Nephron progenitor cell (in vitro differentiated cells): ENCODE measurements at regions not wholly inside any gene's neighbourhood (a gene's known extent, or its start where the extent isn't known, plus 50 kb on each side); places are given as distances from the start of the nearest gene placed in this dataset.

Experiments used
- DNase-seq: peaks from one replicate; pipeline ENCODE4 v3.0.0; 2021
- H3K27ac Mint-ChIP-seq: 2 replicates; pipeline ENCODE4 v1.8.0; 2021; ENCODE audit warnings: mild to moderate bottlenecking, moderate library complexity, mixed read lengths
- H3K27me3 Mint-ChIP-seq: 2 replicates; pipeline ENCODE4 v1.8.0; 2021; ENCODE audit warnings: mild to moderate bottlenecking, low read depth, mixed read lengths; ENCODE audit not compliant: poor library complexity
- H3K36me3 Mint-ChIP-seq: 2 replicates; pipeline ENCODE4 v1.8.0; 2021; ENCODE audit warnings: low read depth, mixed read lengths
- H3K4me1 Mint-ChIP-seq: 2 replicates; pipeline ENCODE4 v1.8.0; 2021; ENCODE audit warnings: mixed read lengths
- H3K4me3 Mint-ChIP-seq: 2 replicates; pipeline ENCODE4 v1.8.0; 2021; ENCODE audit warnings: mild to moderate bottlenecking, moderate library complexity, mixed read lengths
- H3K9me3 Mint-ChIP-seq: 2 replicates; pipeline ENCODE4 v1.8.0; 2021; ENCODE audit warnings: mild to moderate bottlenecking, moderate library complexity, mixed read lengths
- TF ChIP-seq, protein P1 (sequence below): fragments of 200-600 bp; sonication (generic); IDR thresholded peaks from 2 replicates; pipeline ENCODE4 v1.5.0; 2021; ENCODE audit warnings: antibody characterized with exemption

DNA sequence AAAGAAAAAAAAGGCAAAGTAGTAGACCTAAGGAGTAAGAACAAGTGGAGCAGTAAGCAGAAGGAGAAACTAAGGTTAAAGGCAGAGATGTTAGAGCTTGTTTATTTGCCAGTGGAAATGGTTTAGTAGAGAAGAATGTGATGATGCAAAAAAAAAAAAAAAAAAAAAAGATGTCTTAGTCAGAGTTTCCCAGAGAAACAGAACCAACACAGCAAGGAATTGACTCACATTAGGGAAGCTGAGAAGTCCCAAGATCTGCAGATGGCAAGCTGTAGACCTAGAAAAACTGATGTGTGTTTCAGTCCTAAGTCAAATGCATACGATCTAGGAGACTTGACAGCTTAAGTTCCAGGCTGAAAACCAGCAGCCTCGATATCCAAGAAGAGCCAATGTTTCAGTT lies 1548.8 kb upstream of the LRRTM1 start:
- H3K4me3 Mint-ChIP-seq = no peak overlapping the region
- no peaks in the 10 kb centered on the region for H3K36me3 Mint-ChIP-seq
- no peak for DNase-seq
- H3K27ac Mint-ChIP-seq = no peak overlapping the region
- no peaks in the 10 kb centered on the region for H3K4me1 Mint-ChIP-seq
- TF ChIP-seq, protein P1, sequence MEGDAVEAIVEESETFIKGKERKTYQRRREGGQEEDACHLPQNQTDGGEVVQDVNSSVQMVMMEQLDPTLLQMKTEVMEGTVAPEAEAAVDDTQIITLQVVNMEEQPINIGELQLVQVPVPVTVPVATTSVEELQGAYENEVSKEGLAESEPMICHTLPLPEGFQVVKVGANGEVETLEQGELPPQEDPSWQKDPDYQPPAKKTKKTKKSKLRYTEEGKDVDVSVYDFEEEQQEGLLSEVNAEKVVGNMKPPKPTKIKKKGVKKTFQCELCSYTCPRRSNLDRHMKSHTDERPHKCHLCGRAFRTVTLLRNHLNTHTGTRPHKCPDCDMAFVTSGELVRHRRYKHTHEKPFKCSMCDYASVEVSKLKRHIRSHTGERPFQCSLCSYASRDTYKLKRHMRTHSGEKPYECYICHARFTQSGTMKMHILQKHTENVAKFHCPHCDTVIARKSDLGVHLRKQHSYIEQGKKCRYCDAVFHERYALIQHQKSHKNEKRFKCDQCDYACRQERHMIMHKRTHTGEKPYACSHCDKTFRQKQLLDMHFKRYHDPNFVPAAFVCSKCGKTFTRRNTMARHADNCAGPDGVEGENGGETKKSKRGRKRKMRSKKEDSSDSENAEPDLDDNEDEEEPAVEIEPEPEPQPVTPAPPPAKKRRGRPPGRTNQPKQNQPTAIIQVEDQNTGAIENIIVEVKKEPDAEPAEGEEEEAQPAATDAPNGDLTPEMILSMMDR = no peak
- no peaks in the 10 kb centered on the region for H3K9me3 Mint-ChIP-seq
- H3K27me3 Mint-ChIP-seq = no peaks in the 10 kb centered on the region

DNA sequence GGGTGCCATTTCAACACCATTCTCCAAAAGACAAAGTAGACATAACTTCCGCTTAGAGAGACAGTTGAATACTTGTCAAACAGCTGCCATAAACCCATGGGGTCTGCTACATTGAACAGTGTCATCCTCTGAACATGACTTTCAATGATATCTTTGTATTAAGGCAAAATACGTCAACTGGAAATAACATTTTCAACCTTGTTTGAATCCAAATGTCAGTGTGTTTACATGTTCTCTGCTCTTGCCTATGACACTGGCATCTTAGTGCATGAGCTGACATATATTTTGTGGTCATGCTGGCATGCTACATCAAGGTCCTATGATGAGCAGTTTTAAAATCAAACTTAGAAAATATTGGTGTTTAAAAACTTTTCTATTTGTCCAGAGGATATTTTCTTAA lies 1548.1 kb upstream of the LRRTM1 start:
- Mint-ChIP-seq H3K4me1 (no peaks in the 10 kb centered on the region), H3K4me3 (no peak overlapping the region), H3K27ac (no peak overlapping the region), H3K9me3 (no peaks in the 10 kb centered on the region), H3K36me3 (no peaks in the 10 kb centered on the region), H3K27me3 (no peaks in the 10 kb centered on the region)
- DNase-seq = no peak
- TF ChIP-seq, protein P1 = no peak

DNA sequence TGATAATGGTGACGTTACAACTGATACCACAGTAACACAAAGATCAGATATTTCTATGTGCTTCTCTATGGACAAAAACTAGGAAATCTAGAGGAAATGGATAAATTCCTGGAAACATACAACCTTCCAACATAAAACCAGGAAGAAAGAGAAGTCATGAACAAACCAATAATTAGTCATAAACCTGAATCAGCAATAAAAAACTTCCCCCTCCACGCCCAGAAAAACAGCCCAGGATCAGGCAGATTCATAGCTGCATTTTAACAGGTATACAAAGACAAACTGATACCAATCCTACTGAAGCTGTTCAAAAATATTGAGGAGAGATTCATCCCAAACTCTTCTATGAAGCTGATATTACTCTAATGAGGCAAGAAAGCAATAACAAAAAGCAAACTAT lies 1535.2 kb upstream of the LRRTM1 start:
- Mint-ChIP-seq H3K4me3 (no peak overlapping the region), H3K27ac (no peak overlapping the region), H3K36me3 (no peaks in the 10 kb centered on the region), H3K4me1 (no peaks in the 10 kb centered on the region), H3K9me3 (peaks cover 7% of the 10 kb centered on the region), H3K27me3 (no peaks in the 10 kb centered on the region)
- no peak for DNase-seq
- TF ChIP-seq, protein P1 = no peak

DNA sequence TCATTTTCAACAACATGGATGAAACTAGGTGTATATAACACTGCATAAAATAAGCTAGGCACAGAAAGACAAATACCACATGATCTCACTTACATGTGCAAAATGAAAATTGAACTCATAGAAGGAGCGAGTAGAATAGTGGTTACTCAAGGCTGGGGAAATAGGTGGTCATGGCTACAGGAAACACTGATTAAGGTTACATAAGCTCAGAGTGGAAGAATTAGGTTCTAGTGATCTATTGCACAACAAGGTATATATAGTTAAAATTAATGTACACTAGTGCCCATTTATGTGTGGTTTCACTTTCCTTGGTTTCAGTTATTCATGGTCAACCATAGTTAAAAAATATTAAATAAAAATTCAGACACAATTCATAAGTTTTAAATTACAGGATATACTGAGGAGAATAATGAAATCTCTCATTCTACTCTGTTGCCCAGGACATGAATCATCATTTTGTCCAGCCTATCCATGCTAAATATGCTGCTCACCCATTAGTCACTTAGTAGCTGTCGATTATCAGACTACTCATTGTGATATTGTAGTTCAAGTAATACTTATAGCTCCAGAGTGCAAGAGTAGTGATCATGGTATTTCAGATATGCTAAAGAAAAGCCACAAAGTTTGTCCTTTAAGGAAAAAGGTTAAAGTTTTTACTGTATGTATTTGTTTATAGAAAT lies 1530.9 kb upstream of the LRRTM1 start:
- no peak for DNase-seq
- H3K9me3 Mint-ChIP-seq = peaks cover 32% of the 10 kb centered on the region

DNA sequence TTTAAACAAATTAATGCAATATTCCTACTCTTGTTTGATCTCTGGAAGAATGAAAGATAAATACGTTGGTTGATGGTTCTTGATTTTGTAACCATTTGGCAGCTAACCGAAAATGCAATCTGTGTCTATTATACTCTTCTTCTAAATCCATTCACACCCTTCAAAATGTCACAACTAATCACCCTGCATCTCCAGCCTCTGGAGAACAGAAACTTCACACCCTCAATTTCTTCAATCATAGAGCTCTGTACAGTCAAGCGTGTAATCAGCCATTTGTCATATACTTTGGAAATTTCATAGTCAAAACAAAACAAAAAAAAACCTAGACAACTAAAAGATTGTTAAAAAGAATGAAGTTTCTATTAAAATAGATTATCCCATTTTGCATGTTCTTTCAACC lies 1482.3 kb upstream of the LRRTM1 start:
- DNase-seq = no peak
- TF ChIP-seq, protein P1 = no peak
- Mint-ChIP-seq H3K27me3 (no peaks in the 10 kb centered on the region), H3K9me3 (peaks cover 9% of the 10 kb centered on the region), H3K27ac (no peak overlapping the region), H3K4me1 (no peaks in the 10 kb centered on the region), H3K4me3 (no peak overlapping the region), H3K36me3 (no peaks in the 10 kb centered on the region)

More for the DNA sequence above, 1530.9 kb upstream of the LRRTM1 start:
- Mint-ChIP-seq H3K27me3 (peaks cover 3% of the 10 kb centered on the region), H3K4me3 (no peak overlapping the region), H3K27ac (no peak overlapping the region), H3K36me3 (no peaks in the 10 kb centered on the region), H3K4me1 (no peaks in the 10 kb centered on the region)
- TF ChIP-seq, protein P1 = no peak
